OCI-LY1 (cell line): ENCODE measurements at regions not wholly inside any gene's neighbourhood (a gene's known extent, or its start where the extent isn't known, plus 50 kb on each side); places are given as distances from the start of the nearest gene placed in this dataset.

Source experiments
- CTCF ChIP-seq: fragments of 200-600 bp; sonication (generic), shearing (Covaris generic); IDR thresholded peaks from 2 replicates; pipeline ENCODE4 v1.5.1; 2017; ENCODE audit warnings: mild to moderate bottlenecking, antibody characterized with exemption, low read length, moderate library complexity, mixed read lengths
- EZH2 ChIP-seq: fragments of 200-600 bp; sonication (generic), shearing (Covaris generic); IDR thresholded peaks from 2 replicates; pipeline ENCODE4 v1.8.0; 2017; ENCODE audit warnings: borderline replicate concordance, mixed run types, mild to moderate bottlenecking, antibody characterized with exemption, low read length, moderate library complexity, mixed read lengths

GRCh38 chr5:155870636-155871035 is 456.3 kb upstream of the SGCD start:
- TF ChIP-seq CTCF (no peak), EZH2 (no peak)
